OCI-LY1 (cell line): ENCODE measurements at regions not wholly inside any gene's neighbourhood (a gene's known extent, or its start where the extent isn't known, plus 50 kb on each side); places are given as distances from the start of the nearest gene placed in this dataset.

ENCODE experiments used
- H2AFZ ChIP-seq: fragments of 200-600 bp; sonication (generic), shearing (Covaris generic); 2 replicates; pipeline ENCODE4 v1.6.0; 2014; ENCODE audit warnings: antibody characterized with exemption, mild to moderate bottlenecking, low read length
- H3F3A ChIP-seq: fragments of 200-600 bp; sonication (generic), shearing (Covaris generic); 2 replicates; pipeline ENCODE4 v1.6.0; 2014; ENCODE audit warnings: mild to moderate bottlenecking, antibody characterized with exemption, low read length, moderate library complexity; ENCODE audit not compliant: insufficient read depth
- H3K27ac ChIP-seq: fragments of 200-600 bp; sonication (generic); 2 replicates; pipeline ENCODE4 v1.5.1; 2014; ENCODE audit warnings: low read length, mixed run types, mild to moderate bottlenecking, low read depth; ENCODE audit not compliant: poor library complexity, severe bottlenecking
- H3K27me3 ChIP-seq: fragments of 200-600 bp; sonication (generic); 2 replicates; pipeline ENCODE4 v1.6.0; 2014; ENCODE audit warnings: antibody characterized with exemption, mild to moderate bottlenecking, low read length, moderate library complexity; ENCODE audit not compliant: insufficient read depth
- H3K36me3 ChIP-seq: fragments of 200-600 bp; sonication (generic); 2 replicates; pipeline ENCODE4 v1.6.1; 2014; ENCODE audit warnings: mild to moderate bottlenecking, antibody characterized with exemption, low read length, moderate library complexity, mixed read lengths; ENCODE audit not compliant: insufficient read depth
- H3K4me1 ChIP-seq: fragments of 200-600 bp; sonication (generic); 2 replicates; pipeline ENCODE4 v1.5.1; 2014; ENCODE audit warnings: mild to moderate bottlenecking, low read length, moderate library complexity; ENCODE audit not compliant: insufficient read depth, severe bottlenecking
- H3K4me2 ChIP-seq: fragments of 200-600 bp; sonication (generic), shearing (Covaris generic); 2 replicates; pipeline ENCODE4 v1.6.1; 2014; ENCODE audit warnings: low read length
- H3K4me3 ChIP-seq: fragments of 200-600 bp; sonication (generic); 2 replicates; pipeline ENCODE4 v1.5.1; 2014; ENCODE audit warnings: low read length, low read depth, mild to moderate bottlenecking, mixed read lengths; ENCODE audit not compliant: poor library complexity, severe bottlenecking
- H3K79me2 ChIP-seq: fragments of 200-600 bp; shearing (Covaris generic); 2 replicates; pipeline ENCODE4 v1.6.1; 2016; ENCODE audit warnings: mixed run types, low read length, mixed read lengths; ENCODE audit not compliant: insufficient read depth
- H3K9ac ChIP-seq: fragments of 200-600 bp; sonication (generic), shearing (Covaris generic); 2 replicates; pipeline ENCODE4 v1.6.1; 2014; ENCODE audit warnings: mild to moderate bottlenecking, low read length, mixed read lengths
- H3K9me2 ChIP-seq: fragments of 200-600 bp; sonication (generic), shearing (Covaris generic); 2 replicates; pipeline ENCODE4 v1.6.1; 2014; ENCODE audit warnings: low read depth, mild to moderate bottlenecking, low read length, mixed read lengths
- H3K9me3 ChIP-seq: fragments of 200-600 bp; shearing (Covaris generic); 2 replicates; pipeline ENCODE4 v1.6.1; 2014; ENCODE audit warnings: low read length, mixed read lengths
- H4K20me1 ChIP-seq: fragments of 200-600 bp; sonication (generic), shearing (Covaris generic); 2 replicates; pipeline ENCODE4 v1.6.0; 2016; ENCODE audit warnings: mild to moderate bottlenecking, low read length; ENCODE audit not compliant: insufficient read depth
- CTCF ChIP-seq: fragments of 200-600 bp; sonication (generic), shearing (Covaris generic); IDR thresholded peaks from 2 replicates; pipeline ENCODE4 v1.5.1; 2017; ENCODE audit warnings: mild to moderate bottlenecking, antibody characterized with exemption, low read length, moderate library complexity, mixed read lengths
- EZH2 ChIP-seq: fragments of 200-600 bp; sonication (generic), shearing (Covaris generic); IDR thresholded peaks from 2 replicates; pipeline ENCODE4 v1.8.0; 2017; ENCODE audit warnings: borderline replicate concordance, mixed run types, mild to moderate bottlenecking, antibody characterized with exemption, low read length, moderate library complexity, mixed read lengths

GRCh38 chr5:159393854-159394274 lies 63.6 kb upstream of the IL12B start:
- H2AFZ ChIP-seq = no peak overlapping the region
- TF ChIP-seq EZH2 (no peak), CTCF (no peak)

GRCh38 chr5:159395202-159395601 lies 64.9 kb upstream of the IL12B start:
- TF ChIP-seq EZH2 (no peak), CTCF (no peak)
- H4K20me1 ChIP-seq = no peaks in the 10 kb centered on the region
- H3K79me2 ChIP-seq = no peaks in the 10 kb centered on the region
- no peaks in the 10 kb centered on the region for H3K9me3 ChIP-seq
- no peak overlapping the region for H3K4me2 ChIP-seq
- no peaks in the 10 kb centered on the region for H3K36me3 ChIP-seq
- no peak overlapping the region for H3K27ac ChIP-seq
- no peaks in the 10 kb centered on the region for H3K9me2 ChIP-seq
- H3F3A ChIP-seq = no peaks in the 10 kb centered on the region
- H3K4me3 ChIP-seq = no peak overlapping the region
- H3K27me3 ChIP-seq = no peaks in the 10 kb centered on the region
- H2AFZ ChIP-seq = no peak overlapping the region
- H3K4me1 ChIP-seq = no peaks in the 10 kb centered on the region
- H3K9ac ChIP-seq = no peak overlapping the region

More at GRCh38 chr5:159393854-159394274, 63.6 kb upstream of the IL12B start:
- no peaks in the 10 kb centered on the region for H3F3A ChIP-seq
- no peaks in the 10 kb centered on the region for H3K9me2 ChIP-seq
- no peaks in the 10 kb centered on the region for H3K27me3 ChIP-seq
- H3K36me3 ChIP-seq = no peaks in the 10 kb centered on the region
- H4K20me1 ChIP-seq = no peaks in the 10 kb centered on the region
- H3K79me2 ChIP-seq = no peaks in the 10 kb centered on the region
- no peaks in the 10 kb centered on the region for H3K9me3 ChIP-seq
- no peak overlapping the region for H3K4me3 ChIP-seq
- H3K27ac ChIP-seq = no peak overlapping the region
- H3K4me1 ChIP-seq = no peaks in the 10 kb centered on the region
- H3K4me2 ChIP-seq = no peak overlapping the region
- H3K9ac ChIP-seq = no peak overlapping the region

GRCh38 chr5:159398936-159399335 lies 68.6 kb upstream of the IL12B start:
- Histone ChIP-seq H3K36me3 (no peaks in the 10 kb centered on the region), H3K79me2 (no peaks in the 10 kb centered on the region), H3K4me3 (no peak overlapping the region), H3K9me2 (no peaks in the 10 kb centered on the region), H3F3A (no peaks in the 10 kb centered on the region), H3K9ac (no peak overlapping the region), H3K27me3 (no peaks in the 10 kb centered on the region), H3K4me1 (no peaks in the 10 kb centered on the region), H3K4me2 (no peak overlapping the region), H3K9me3 (no peaks in the 10 kb centered on the region), H4K20me1 (no peaks in the 10 kb centered on the region), H2AFZ (no peak overlapping the region), H3K27ac (no peak overlapping the region)
- TF ChIP-seq EZH2 (no peak), CTCF (no peak)
